Uterus (tissue), 3 donors: ENCODE measurements at regions not wholly inside any gene's neighbourhood (a gene's known extent, or its start where the extent isn't known, plus 50 kb on each side); places are given as distances from the start of the nearest gene placed in this dataset.

Source experiments
- DNase-seq, 2 donors: peaks; one replicate each; pipeline ENCODE4 v3.0.0-alpha.2; 2019 to 2020
- H3K27ac ChIP-seq, 2 donors: fragments of 200-600 bp; sonication (generic); 1 replicate in 1 of 2; 2 replicates in 1 of 2; pipeline ENCODE4 v1.5.1; 2016 to 2018
- H3K27me3 ChIP-seq, 2 donors: fragments of 200-600 bp; sonication (generic); one replicate each; pipeline ENCODE4 v1.5.1; 2018 to 2019; ENCODE audit warnings: control low read depth in 1 of 2
- H3K36me3 ChIP-seq, 2 donors: fragments of 200-600 bp; sonication (generic); one replicate each; pipeline ENCODE4 v1.5.1; 2019; ENCODE audit warnings: control low read depth in 1 of 2
- H3K4me1 ChIP-seq, 2 donors: fragments of 200-600 bp; sonication (generic); one replicate each; pipeline ENCODE4 v1.5.1; 2018 to 2019; ENCODE audit warnings: control low read depth in 1 of 2
- H3K4me3 ChIP-seq, 2 donors: fragments of 200-600 bp; sonication (generic); 1 replicate in 1 of 2; 2 replicates in 1 of 2; pipeline ENCODE4 v1.5.1; 2018 to 2019; ENCODE audit warnings: mild to moderate bottlenecking in 1 of 2
- H3K9me3 ChIP-seq, 2 donors: fragments of 200-600 bp; sonication (generic); one replicate each; pipeline ENCODE4 v1.5.1; 2019; ENCODE audit warnings: control low read depth in 1 of 2
- CTCF ChIP-seq, 4 experiments: fragments of 200-600 bp in 2 of 4; fragments of 450-650 bp in 2 of 4; sonication (generic) in 2 of 4; IDR thresholded peaks; one replicate each; pipeline ENCODE4 v1.5.1; 2016 to 2019; ENCODE audit warnings: antibody characterized with exemption in 4 of 4, mild to moderate bottlenecking in 2 of 4, moderate library complexity in 1 of 4
- POLR2A ChIP-seq, 2 donors: fragments of 450-650 bp; IDR thresholded peaks; one replicate each; pipeline ENCODE4 v1.6.1; 2016; ENCODE audit warnings: antibody characterized with exemption in 2 of 2, mild to moderate bottlenecking in 1 of 2, moderate library complexity in 1 of 2
- intact Hi-C: fragments of 100-400 bp; cut with DNase I; formaldehyde crosslinking; loops from one replicate; pipeline ENCODE4 v1.15.1; 2023; ENCODE audit warnings: low total_unique reads
- donor health status: DM: yes; HTN: yes; CAD: no.

- TF ChIP-seq POLR2A (IDR thresholded peaks at IDR 0.05) (no peak), CTCF (IDR thresholded peaks at IDR 0.05) (no peak)
- DNase-seq, result no peak
- H3K27ac ChIP-seq, result peak overlapping the region; percentile 77 to 92
- peaks cover 0 to 5% of the 10 kb centered on the region in 2 donors for H3K4me1 ChIP-seq
- no peaks in the 10 kb centered on the region for H3K36me3 ChIP-seq
- intact Hi-C loops, result no loop called here
- H3K27me3 ChIP-seq, result no peaks in the 10 kb centered on the region
- no peaks in the 10 kb centered on the region for H3K9me3 ChIP-seq
- no peak overlapping the region for H3K4me3 ChIP-seq
Measured at GRCh38 chr4:26033389-26033788, 119.4 kb downstream of the SMIM20 start.

GRCh38 chr4:26034849-26035248, 120.8 kb downstream of the SMIM20 start:
- H3K9me3 ChIP-seq, result no peaks in the 10 kb centered on the region
- no peaks in the 10 kb centered on the region for H3K36me3 ChIP-seq
- DNase-seq, result no peak
- no peak for TF ChIP-seq CTCF (IDR thresholded peaks at IDR 0.05)
- intact Hi-C loops, result no loop called here
- peaks cover 0 to 5% of the 10 kb centered on the region in 2 donors for H3K4me1 ChIP-seq
- no peak overlapping the region for H3K27ac ChIP-seq
- H3K4me3 ChIP-seq, result no peak overlapping the region
- H3K27me3 ChIP-seq, result no peaks in the 10 kb centered on the region

GRCh38 chr4:26035921-26036320, 121.9 kb downstream of the SMIM20 start:
- Histone ChIP-seq H3K27me3 (no peaks in the 10 kb centered on the region), H3K9me3 (no peaks in the 10 kb centered on the region), H3K4me3 (no peak overlapping the region), H3K4me1 (peaks cover 0 to 5% of the 10 kb centered on the region in 2 donors), H3K36me3 (no peaks in the 10 kb centered on the region), H3K27ac (no peak overlapping the region)
- intact Hi-C loops, result no loop called here
- DNase-seq, result no peak
- no peak for TF ChIP-seq CTCF (IDR thresholded peaks at IDR 0.05)
- no peak for TF ChIP-seq POLR2A (IDR thresholded peaks at IDR 0.05)

- Histone ChIP-seq H3K36me3 (no peaks in the 10 kb centered on the region), H3K27me3 (no peaks in the 10 kb centered on the region), H3K9me3 (no peaks in the 10 kb centered on the region), H3K4me3 (no peak overlapping the region), H3K4me1 (no peaks in the 10 kb centered on the region), H3K27ac (peak overlapping the region in 1 of 2 donors; percentile 61)
- intact Hi-C loops, result no loop called here
- no peak for TF ChIP-seq CTCF (IDR thresholded peaks at IDR 0.05)
- TF ChIP-seq POLR2A (IDR thresholded peaks at IDR 0.05), result no peak
- no peak for DNase-seq
Measured at GRCh38 chr4:26039639-26040359, 125.8 kb downstream of the SMIM20 start.

GRCh38 chr4:26044524-26044923, 130.5 kb downstream of the SMIM20 start:
- no peak for TF ChIP-seq CTCF (IDR thresholded peaks at IDR 0.05)
- TF ChIP-seq POLR2A (IDR thresholded peaks at IDR 0.05), result no peak
- no peak for DNase-seq
- Histone ChIP-seq H3K4me3 (no peak overlapping the region), H3K4me1 (peaks cover 0 to 9% of the 10 kb centered on the region in 2 donors), H3K36me3 (no peaks in the 10 kb centered on the region), H3K27me3 (no peaks in the 10 kb centered on the region), H3K27ac (no peak overlapping the region), H3K9me3 (no peaks in the 10 kb centered on the region)
- intact Hi-C loops, result no loop called here
